ENCODE measurements at regions not wholly inside any gene's neighbourhood (a gene's known extent, or its start where the extent isn't known, plus 50 kb on each side); places are given as distances from the start of the nearest gene placed in this dataset.

DNA sequence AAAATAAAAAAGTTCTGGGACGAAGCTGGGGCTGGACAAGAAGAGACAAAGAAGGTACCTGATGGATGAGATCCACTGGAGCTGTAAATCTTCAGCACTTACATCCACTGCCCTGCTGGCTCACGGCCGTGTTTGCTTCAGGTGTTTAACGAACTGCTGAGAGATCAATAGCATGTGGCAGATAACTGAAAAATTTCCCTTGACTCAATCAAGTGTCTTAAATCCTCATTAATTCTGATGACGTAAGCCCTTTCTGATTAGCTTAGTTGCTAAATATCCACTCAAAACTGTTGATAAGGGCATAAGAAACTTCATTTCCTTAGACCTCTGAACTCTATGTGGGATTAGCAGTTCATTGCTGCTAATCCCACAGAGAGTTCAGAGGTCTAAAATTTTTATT, 354.2 kb upstream of the HS3ST1 start:
- no peak for DNase-seq (ENCODE audit: low read depth, low spot score)

DNA sequence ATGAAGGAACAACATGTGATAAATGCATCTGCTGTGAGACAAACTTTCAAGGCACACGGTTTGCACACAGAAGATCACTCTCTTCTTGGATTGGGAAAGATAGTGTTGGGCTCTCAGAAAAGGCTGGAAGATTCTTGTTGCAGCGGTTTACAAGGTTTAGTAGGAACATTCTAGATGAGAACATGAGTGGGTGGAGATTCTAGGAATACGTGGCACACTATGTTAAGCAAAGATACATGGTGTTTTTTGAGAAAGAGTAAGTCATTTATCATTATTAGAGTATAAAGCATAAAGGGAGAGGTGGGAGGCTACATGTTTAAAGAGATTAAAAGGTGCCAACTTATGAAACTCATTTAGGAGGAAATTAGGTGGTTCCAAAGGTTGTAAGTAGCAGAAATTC, 348.8 kb upstream of the HS3ST1 start:
- no peak for DNase-seq (ENCODE audit: low read depth, low spot score)

DNA sequence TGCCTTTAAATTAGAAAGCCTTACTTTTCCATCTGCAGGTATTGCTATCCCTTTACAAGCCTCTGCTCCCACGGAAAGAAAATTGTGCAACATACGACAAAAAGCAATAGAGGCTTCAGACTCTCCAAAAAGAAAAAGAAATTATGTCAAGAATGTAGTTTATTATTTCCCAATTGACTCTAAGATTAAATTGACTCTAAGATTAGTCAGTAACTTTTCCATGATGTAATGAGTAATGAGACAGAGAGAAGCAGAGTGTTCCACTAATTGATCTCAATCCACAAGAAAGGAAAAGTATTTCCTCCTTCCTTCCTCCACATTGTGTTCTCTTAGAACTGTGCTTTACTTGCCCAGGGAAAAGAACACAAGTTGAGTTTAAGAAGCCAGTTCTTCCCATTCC, 345.7 kb upstream of the HS3ST1 start:
- DNase-seq (ENCODE audit: low read depth, low spot score) = no peak

DNA sequence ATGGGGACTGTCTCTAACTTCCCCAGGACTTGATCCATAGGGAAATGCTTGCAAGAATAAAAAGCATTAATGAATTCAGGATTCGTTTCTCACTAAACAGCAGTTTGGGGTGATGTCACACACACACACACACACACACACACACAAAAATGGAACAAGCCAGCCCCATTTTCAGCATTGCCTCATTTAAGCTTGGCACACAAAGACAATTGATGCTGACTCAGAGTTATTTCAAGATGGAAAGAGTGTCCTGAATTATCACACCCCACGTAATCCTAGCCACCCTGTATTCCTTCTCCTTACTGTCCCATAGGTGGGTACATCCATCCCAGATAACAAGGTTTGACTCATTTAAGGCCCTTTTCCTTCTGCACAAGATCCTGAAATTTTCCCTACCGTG, 345.1 kb upstream of the HS3ST1 start:
- DNase-seq (ENCODE audit: low read depth, low spot score) = no peak

DNA sequence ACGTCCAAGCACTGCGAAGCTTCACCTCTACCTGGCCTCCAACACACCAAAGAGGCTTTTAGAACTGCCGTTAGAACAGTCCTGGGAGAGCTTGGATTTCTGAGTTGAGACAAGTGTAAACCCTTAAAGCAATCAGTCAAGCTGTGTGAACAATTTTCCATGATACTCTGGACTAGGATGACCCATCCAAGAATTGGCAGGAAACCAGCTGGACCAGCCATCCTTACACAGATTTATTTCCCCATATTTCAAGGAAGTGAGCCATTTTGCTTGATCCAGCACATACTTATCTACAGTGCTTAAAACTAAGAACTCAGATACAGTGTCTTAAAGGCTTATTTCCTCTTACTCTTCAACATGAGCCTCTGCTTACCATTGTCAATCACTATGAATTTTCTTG, 340.7 kb upstream of the HS3ST1 start:
- DNase-seq (ENCODE audit: low read depth, low spot score) = no peak

DNA sequence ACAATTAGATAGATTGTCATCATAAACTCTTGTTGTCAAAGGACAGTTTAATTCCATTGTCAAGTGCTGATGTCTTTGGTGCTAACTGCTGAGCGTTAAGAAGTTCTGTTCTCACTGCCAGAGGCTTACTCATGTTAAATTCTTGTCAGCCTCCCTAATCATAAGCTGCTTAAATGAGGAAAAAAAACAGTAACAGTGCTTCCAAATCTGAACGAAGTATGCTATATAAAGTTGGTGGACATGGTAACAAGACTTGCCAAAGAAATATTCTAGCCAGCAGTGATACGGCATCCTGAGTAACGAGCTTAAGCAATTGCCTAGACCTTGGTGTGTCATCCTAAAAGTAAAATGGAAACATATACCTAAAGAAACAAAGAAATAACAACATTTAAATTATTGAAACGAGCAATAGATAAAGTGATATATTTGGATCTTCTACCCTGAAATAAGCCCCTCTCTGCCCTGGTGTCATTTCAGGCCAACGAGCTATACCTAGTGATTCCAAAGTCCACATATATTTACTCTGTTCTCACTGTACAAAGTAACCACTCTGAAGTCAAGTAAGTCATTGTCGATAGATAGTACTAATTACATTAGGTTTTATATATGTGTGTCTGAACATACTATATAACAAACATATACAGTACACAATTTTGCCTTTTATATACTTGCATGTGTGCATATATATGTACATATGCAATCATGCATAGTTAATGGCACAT, 339.7 kb upstream of the HS3ST1 start:
- DNase-seq (ENCODE audit: low read depth, low spot score) = no peak

DNA sequence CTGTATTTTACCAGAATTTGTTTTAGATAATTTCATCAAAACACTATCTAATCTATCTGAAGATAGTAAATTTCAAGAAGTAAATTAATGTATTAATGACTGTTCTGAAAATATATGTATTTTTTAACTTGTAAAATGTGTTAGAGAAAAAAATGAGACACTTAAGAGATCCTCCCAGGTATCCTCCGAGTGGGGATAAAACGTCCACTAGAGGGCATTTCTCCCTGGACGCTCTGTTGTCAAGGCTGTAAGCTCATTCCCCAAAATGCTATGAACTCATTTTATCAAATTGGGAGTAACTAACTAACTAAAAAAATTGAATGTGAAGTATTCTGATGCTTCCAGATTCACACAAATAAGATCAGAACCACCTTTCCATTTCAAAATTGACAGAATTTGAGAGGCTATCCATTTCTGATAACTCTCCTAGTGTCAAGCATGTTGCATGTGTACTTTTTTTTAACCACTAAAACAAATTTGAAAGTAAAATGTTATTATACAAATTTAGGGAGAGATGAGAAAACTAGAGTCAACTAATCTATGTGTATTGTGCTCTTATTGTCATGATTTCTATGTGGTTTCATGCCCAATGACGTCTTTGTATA, 337.3 kb upstream of the HS3ST1 start:
- no peak for DNase-seq (ENCODE audit: low read depth, low spot score)

DNA sequence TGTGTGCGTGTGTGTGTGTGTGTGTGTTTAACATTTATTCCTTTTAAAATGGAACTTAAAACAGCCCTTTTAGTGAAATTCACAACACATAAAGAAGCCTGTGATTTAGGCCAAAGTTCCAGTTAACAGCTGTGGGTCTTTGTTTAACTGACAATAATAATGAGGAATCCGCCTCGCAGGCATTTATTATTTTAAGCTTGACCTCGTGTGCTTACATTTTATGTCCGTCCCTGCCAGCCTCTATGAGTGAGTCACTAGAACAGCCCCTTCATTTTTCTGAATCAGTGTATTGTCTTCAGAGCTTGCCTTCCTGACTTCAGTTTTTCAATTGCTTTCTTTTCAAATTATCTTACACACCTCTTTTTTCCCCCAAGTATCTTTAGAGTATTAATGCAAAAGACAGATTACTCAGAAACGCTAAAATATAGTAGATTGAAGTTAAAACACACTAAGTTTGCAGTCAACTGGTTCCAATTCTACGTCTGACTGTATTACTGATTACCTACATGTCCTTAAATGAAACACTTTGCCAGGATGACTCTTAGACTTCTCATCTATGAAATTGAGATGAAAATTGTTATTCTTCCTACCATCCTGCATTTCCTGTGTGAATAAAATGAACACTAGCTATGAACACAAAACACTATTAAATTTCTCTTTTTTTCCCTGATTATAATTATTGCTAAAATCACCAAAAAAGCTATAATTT, 319.6 kb upstream of the HS3ST1 start:
- DNase-seq (ENCODE audit: low read depth, low spot score) = peak; percentile 48

DNA sequence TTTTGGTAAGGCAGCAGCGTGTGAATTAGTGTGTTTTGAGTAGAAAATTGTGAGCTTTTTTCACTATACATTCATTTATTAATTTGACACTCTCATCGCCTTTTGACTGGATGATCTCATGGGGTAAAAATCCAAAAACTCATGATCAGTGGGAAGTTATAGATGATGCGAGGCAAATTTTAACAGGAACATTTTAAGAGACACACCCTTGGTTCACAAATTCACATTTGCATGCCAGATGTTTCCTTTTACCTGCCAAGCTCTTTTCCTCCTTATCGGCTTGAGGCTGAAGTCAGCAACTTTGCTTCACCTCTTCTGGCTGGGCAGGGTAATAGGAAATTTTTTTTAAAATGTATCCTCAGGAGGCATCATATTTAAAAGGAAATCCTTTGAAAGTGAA, 318.0 kb upstream of the HS3ST1 start:
- DNase-seq (ENCODE audit: low read depth, low spot score) = no peak

DNA sequence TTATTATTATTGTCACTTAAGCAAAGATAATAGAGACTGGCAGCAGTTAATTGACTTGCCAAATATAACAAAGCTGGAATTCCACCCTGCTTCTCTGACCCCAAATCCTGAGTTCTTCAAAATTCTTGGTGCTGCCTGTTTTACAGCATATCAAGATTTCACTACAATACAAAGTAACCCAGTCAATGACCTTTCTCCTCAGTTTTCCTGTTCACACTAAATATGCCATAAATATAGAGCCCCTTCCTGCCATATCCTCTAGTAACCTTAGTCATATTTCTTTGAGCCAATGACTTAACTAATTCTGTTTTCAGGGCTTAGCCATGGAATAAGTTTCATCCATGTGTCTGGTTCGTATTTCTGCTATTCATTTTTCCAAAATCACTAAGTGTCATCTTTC, 315.3 kb upstream of the HS3ST1 start:
- no peak for DNase-seq (ENCODE audit: low read depth, low spot score)

DNA sequence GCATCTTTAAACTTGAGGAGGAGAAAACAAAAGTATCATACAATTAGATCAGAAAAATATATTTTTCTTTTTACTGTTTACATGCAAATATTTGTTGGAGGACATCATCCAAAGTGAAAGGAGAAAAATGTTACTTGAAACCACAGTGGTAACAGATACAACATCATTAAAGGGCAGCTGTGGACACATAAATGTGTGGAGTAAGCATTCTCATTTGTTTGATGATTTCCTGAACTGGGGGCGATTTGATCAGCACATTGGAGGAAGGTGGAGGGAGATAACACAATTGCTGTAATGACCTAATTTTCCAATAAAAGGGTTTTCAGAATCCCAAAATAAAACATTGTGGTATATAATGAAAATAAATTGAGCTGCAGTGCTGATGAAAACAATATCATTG, 314.5 kb upstream of the HS3ST1 start:
- DNase-seq (ENCODE audit: low read depth, low spot score) = no peak

DNA sequence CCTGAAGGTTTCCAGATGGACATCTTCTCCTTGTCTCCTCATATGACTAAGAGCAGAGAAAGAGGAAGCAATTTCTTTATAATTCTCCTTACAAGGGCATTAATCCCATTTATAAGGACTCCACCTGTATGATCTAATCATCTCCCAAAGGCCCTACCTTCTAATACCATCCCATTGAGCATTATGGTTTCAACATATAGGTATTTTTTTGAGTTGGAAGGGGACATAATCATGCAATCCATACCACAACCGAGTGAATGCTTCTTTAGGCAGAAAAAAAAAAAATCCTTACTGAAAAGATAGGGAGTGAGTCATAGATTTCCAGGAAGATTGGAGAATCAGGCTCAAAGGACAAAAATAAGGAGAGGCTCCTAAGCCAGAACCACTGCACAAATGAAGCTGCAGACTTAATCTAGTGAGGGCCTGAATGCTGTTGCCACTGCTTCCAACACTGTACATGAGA, 312.5 kb upstream of the HS3ST1 start:
- DNase-seq (ENCODE audit: low read depth, low spot score) = no peak

DNA sequence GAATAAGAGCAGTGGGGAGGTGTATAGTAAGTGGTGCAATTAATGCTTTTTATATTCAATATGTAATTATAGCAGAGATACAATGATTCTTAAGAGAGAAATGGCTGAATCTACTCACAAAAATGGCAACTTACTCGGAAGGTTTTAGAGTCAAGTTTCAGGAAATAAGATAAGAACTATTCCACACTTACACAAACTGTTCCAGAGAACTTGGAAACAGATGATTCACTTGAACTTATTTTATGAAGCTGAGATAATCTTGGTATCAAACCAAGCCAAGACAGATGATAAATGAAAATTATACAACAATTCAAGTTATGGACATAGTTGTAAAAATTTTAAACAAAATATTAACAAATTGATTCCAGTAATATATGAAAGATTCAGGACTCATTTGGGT, 311.3 kb upstream of the HS3ST1 start:
- no peak for DNase-seq (ENCODE audit: low read depth, low spot score)

DNA sequence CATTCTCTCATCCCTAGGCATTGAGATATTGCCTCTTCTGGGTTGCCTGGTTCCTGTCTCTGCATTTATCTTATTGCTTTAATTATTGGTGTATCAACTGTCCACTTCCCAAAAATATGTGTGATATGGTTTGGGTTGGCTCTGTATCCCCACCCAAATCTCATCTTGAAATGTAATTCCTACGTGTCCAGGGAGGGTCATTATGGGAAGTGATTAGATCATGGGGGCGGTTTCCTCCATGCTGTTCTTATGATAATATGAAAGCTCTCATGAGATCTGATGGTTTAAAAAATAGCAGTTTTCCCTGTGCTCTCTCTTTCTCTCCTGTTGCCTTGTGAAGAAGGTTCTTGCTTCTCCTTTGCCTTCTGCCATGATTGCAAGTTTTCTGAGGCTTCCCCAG, 308.3 kb upstream of the HS3ST1 start:
- no peak for DNase-seq (ENCODE audit: low read depth, low spot score)

DNA sequence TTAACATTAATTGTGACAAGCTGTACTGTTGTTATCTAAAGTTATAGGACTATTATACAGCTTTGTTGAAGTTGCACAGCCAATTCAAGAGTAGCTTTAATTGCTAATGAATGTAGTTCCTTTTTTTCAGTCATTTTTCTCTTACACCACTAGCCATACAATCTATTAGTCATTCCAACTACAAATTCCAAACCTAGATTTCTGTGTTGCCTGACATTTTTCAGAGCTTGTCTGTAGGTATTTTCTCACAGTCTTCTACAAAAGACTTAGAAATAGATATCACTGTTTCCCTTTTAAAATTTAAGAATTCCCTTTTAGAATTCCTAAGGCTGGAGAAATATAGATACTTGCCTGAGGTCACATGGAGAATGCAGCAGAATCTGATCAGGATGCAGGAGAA, 307.0 kb upstream of the HS3ST1 start:
- DNase-seq (ENCODE audit: low read depth, low spot score) = no peak

DNA sequence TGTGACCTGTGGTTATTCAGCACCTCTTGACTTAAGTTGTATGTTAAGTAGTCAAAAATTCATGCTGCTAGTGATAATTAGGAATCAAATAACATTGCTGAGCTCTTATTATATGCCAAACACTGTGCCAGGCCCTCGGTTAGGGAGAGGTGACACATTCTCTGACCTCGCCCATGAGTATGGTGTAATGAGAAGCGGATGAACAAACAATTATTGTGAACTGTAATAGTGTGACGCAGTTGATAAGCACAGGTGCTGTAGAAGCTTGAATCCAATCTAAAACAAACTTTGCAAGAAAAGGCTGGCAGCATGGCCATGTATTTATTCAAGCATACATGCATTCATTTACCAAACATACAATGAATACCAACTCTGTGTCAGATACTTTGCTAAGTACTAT, 303.5 kb upstream of the HS3ST1 start:
- DNase-seq (ENCODE audit: low read depth, low spot score) = no peak

DNA sequence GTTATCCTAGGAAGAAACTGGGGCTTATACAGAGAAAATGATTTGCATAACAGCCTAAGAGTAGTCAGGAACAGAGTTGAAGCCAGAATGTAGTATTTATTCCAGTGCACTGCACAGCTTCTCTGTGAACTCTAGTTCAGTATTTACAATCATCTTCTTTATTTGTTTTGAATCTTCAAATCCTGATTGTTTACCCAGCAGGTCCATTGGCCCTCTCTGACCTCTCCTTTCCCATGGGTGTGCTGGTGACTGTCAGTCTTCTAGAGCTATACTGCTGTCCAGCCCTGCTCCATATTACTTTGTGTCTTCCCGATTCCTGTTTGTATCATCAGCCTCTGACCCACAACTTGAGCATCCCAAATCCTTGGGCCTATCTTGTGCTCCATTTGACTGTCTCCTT, 301.9 kb upstream of the HS3ST1 start:
- DNase-seq (ENCODE audit: low read depth, low spot score) = no peak

DNA sequence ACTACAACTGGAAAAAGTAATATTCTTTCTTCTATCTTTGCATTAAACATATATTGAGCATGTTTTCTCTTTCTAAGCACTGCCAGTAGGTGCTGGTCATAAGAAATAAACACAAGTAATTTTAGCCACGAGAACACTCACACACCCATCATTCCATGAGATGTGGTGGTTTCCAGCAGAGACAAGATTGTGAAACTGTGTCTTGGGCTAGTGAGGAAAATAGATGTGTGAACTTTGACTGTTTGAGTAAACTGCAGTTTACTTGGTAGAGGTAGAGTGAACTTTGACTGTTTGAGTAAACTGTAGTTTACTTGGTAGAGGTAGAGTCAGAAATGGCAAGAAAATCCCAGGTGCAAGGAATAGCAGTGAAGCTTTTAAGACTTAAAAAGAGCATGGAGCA, 300.9 kb upstream of the HS3ST1 start:
- DNase-seq (ENCODE audit: low read depth, low spot score) = no peak

DNA sequence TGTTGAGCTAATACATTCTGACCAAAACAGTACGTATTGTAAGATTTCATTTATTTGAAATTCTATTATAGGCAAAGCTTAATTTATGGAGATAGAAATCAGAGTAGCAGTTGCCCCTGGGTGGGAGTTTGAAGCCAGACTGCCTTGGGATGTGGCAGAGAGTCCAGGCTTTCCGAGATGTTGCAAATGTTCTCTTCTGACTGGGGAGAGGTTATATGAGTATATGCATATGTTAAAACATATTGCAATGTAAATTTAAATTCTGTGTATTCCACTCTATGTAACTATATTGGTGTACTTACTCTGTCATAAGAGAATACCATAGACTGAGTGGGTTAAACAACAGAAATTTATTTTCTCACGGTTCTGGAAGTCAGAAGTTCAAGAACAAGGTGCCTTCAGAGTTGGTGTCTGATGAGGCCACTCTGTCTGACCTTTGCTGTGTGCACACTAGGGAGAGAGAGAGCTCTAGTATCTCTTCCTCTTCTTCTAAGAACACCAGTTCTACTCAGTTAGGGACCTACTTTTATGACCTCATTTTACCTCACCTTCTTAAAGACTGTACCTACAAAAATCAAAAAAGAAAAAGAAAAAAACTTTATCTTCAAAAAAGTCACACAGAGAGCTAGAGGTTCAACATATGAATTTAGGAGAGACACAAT, 299.3 kb upstream of the HS3ST1 start:
- DNase-seq (ENCODE audit: low read depth, low spot score) = no peak

DNA sequence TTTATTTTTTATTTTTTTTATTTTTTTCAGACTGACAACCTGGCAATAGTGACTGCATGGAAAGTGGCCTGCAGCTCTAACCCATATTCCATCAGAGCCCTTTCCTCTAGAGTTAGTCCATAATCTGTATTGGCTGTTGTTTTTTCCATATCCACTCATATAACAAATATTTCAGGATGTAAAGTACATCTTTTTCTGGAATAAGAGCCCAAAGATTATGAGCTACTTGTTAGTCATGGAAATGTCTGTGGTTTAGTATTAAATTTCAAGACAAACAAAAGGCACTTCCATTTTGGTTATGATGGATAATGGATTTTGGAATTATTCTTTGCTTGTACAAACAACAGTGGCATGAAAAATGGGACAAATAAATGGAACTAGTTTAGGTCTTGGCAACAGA, 296.0 kb upstream of the HS3ST1 start:
- DNase-seq (ENCODE audit: low read depth, low spot score) = no peak

DNA sequence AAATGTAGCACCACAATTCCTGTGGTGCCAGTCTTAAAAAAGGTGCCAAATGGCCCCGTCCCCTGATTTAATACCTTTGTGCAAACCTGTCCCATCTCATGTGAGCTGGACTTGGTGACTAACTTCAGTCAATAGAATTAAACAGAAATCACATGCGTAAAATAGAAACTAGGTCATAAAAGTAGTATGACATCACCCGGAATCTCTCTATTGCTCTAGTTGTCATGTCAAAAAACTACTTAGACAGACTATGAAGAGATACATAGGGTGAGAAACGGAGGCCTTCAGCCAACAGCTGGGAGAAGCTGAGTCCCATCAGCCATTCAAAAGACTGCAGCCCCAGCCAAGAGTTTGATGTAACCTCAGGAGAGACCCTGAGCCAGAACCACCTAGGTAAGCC, 293.5 kb upstream of the HS3ST1 start:
- no peak for DNase-seq (ENCODE audit: low read depth, low spot score)

DNA sequence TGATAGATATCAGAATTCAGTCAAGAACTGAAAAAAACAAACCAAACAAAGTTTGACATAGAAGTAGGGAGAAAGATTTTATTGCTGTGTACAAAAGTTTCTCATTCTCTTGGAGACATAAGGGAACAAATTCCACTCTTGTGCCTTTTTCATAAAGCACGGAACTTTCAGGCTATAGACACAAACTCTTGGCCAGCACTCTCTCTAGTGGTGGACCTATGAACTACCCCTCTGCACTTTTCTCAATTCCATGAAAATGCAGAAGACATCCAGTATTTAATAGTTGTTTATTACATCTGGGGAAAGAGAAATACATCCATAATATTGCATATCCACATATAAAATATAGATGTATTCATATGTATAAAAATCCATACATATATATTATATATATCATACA, 291.6 kb upstream of the HS3ST1 start:
- DNase-seq (ENCODE audit: low read depth, low spot score) = no peak

DNA sequence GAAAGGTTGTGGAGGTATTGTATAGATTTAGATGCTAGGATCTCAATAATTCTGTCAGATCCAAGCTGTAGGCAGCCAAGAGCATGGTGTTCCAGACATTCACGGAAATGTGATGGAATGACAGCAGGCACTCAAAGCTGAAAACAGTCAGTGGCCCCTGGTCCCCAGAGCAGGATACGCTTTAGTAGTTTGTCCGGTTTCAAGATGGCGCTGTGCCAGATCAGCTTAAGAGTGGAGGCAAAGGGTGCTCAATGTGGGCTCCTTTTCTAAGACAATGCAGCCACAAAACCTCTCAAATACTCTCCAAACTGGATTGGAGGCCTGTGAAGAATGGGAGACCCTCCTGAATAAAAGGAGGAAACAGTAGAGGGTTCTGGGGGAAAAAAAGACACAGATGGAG, 291.2 kb upstream of the HS3ST1 start:
- no peak for DNase-seq (ENCODE audit: low read depth, low spot score)

Data from brain pericyte (primary cell).